WERI-Rb-1 (cell line): ENCODE measurements at regions not wholly inside any gene's neighbourhood (a gene's known extent, or its start where the extent isn't known, plus 50 kb on each side); places are given as distances from the start of the nearest gene placed in this dataset.

Experiments
- DNase-seq: peaks from one replicate; pipeline ENCODE4 v3.0.0-alpha.2; 2020
- H3K27ac ChIP-seq: fragments of 250-450 bp; sonication (Bioruptor Pico); 2 replicates; pipeline ENCODE4 v1.5.1; 2020; ENCODE audit warnings: mild to moderate bottlenecking, moderate library complexity
- H3K27me3 ChIP-seq: fragments of 250-450 bp; sonication (Bioruptor Pico); 2 replicates; pipeline ENCODE4 v1.5.1; 2021; ENCODE audit warnings: mild to moderate bottlenecking, low read depth, moderate library complexity; ENCODE audit not compliant: insufficient read depth, severe bottlenecking
- H3K36me3 ChIP-seq: fragments of 250-450 bp; sonication (Bioruptor Pico); 2 replicates; pipeline ENCODE4 v1.5.1; 2020; ENCODE audit warnings: mild to moderate bottlenecking, moderate library complexity
- H3K4me3 ChIP-seq: 2 replicates; pipeline ENCODE4 v1.5.1; 2011; ENCODE audit warnings: low read depth, mild to moderate bottlenecking, control low read depth, low read length
- H3K9me3 ChIP-seq: fragments of 250-450 bp; sonication (Bioruptor Pico); 2 replicates; pipeline ENCODE4 v1.5.1; 2021; ENCODE audit warnings: mild to moderate bottlenecking, moderate library complexity; ENCODE audit not compliant: severe bottlenecking
- CTCF ChIP-seq: IDR thresholded peaks from 2 replicates; pipeline ENCODE4 v1.5.1; 2011; ENCODE audit warnings: low read depth, mild to moderate bottlenecking, control low read depth, inconsistent platforms, low read length

- no peaks in the 10 kb centered on the region for H3K36me3 ChIP-seq
- DNase-seq, result no peak
- TF ChIP-seq CTCF, result no peak
- H3K27ac ChIP-seq, result no peak overlapping the region
- no peaks in the 10 kb centered on the region for H3K9me3 ChIP-seq
- no peak overlapping the region for H3K4me3 ChIP-seq
- H3K27me3 ChIP-seq, result no peaks in the 10 kb centered on the region
Measured at GRCh38 chr2:133824869-133825268, 256.6 kb upstream of the NCKAP5 start.

GRCh38 chr2:133825778-133826177 lies 257.5 kb upstream of the NCKAP5 start:
- no peak overlapping the region for H3K4me3 ChIP-seq
- DNase-seq, result no peak
- TF ChIP-seq CTCF, result no peak
- H3K27me3 ChIP-seq, result no peaks in the 10 kb centered on the region
- H3K9me3 ChIP-seq, result no peaks in the 10 kb centered on the region
- H3K27ac ChIP-seq, result no peak overlapping the region
- H3K36me3 ChIP-seq, result no peaks in the 10 kb centered on the region

- no peaks in the 10 kb centered on the region for H3K36me3 ChIP-seq
- H3K4me3 ChIP-seq, result no peak overlapping the region
- no peak overlapping the region for H3K27ac ChIP-seq
- no peak for TF ChIP-seq CTCF
- no peak for DNase-seq
- H3K9me3 ChIP-seq, result no peaks in the 10 kb centered on the region
- H3K27me3 ChIP-seq, result no peaks in the 10 kb centered on the region
Measured at GRCh38 chr2:133828913-133829312, 260.6 kb upstream of the NCKAP5 start.

- Histone ChIP-seq H3K4me3 (no peak overlapping the region), H3K9me3 (no peaks in the 10 kb centered on the region), H3K27me3 (no peaks in the 10 kb centered on the region), H3K36me3 (no peaks in the 10 kb centered on the region), H3K27ac (no peak overlapping the region)
- no peak for TF ChIP-seq CTCF
- DNase-seq, result no peak
Measured at GRCh38 chr2:133829450-133830020, 261.3 kb upstream of the NCKAP5 start.

- Histone ChIP-seq H3K27ac (no peak overlapping the region), H3K36me3 (no peaks in the 10 kb centered on the region), H3K27me3 (no peaks in the 10 kb centered on the region), H3K4me3 (no peak overlapping the region), H3K9me3 (no peaks in the 10 kb centered on the region)
- DNase-seq, result no peak
- TF ChIP-seq CTCF, result no peak
Measured at GRCh38 chr2:133833746-133834145, 265.5 kb upstream of the NCKAP5 start.
